GM12864 (cell line): ENCODE measurements at regions not wholly inside any gene's neighbourhood (a gene's known extent, or its start where the extent isn't known, plus 50 kb on each side); places are given as distances from the start of the nearest gene placed in this dataset.
"Not testable (repeated sequence)": the region's sequence is repeated elsewhere in the genome, so short reads cannot be mapped to it uniquely, and the experiment has no call there.

Experiments
- DNase-seq: peaks from one replicate; pipeline ENCODE4 v3.0.0-alpha.2; 2011; ENCODE audit warnings: low read depth
- H3K4me3 ChIP-seq: 2 replicates; pipeline ENCODE4 v1.5.1; 2011; ENCODE audit warnings: mild to moderate bottlenecking, low read depth, low read length, control low read depth
- CTCF ChIP-seq: IDR thresholded peaks from 2 replicates; pipeline ENCODE4 v1.5.1; 2011; ENCODE audit warnings: low read depth, mild to moderate bottlenecking, moderate library complexity, low read length, control low read depth, inconsistent platforms; ENCODE audit errors: missing control alignments

GRCh38 chr15:92751528-92751927, 96.0 kb upstream of the FAM174B start:
- H3K4me3 ChIP-seq = no peak overlapping the region
- no peak for DNase-seq
- no peak for TF ChIP-seq CTCF

- DNase-seq = no peak
- H3K4me3 ChIP-seq = no peak overlapping the region
- no peak for TF ChIP-seq CTCF
Measured at GRCh38 chr15:92753591-92753990, 98.0 kb upstream of the FAM174B start.

- no peak overlapping the region for H3K4me3 ChIP-seq
- no peak for DNase-seq
- TF ChIP-seq CTCF = no peak
Measured at GRCh38 chr15:92763459-92763858, 107.9 kb upstream of the FAM174B start.

- DNase-seq = not testable (repeated sequence)
Measured at GRCh38 chr15:92768131-92768530, 112.6 kb upstream of the FAM174B start.

GRCh38 chr15:92770641-92771040, 115.1 kb upstream of the FAM174B start:
- H3K4me3 ChIP-seq = no peak overlapping the region

More at GRCh38 chr15:92768131-92768530, 112.6 kb upstream of the FAM174B start:
- H3K4me3 ChIP-seq = not testable (repeated sequence)

GRCh38 chr15:92772061-92772460, 116.5 kb upstream of the FAM174B start:
- H3K4me3 ChIP-seq = no peak overlapping the region
- no peak for DNase-seq

More at GRCh38 chr15:92770641-92771040, 115.1 kb upstream of the FAM174B start:
- TF ChIP-seq CTCF = no peak
- no peak for DNase-seq

GRCh38 chr15:92772626-92773244, 117.2 kb upstream of the FAM174B start:
- no peak for DNase-seq
- H3K4me3 ChIP-seq = no peak overlapping the region
- no peak for TF ChIP-seq CTCF

More at GRCh38 chr15:92772061-92772460, 116.5 kb upstream of the FAM174B start:
- TF ChIP-seq CTCF = no peak
